ENCODE measurements at regions not wholly inside any gene's neighbourhood (a gene's known extent, or its start where the extent isn't known, plus 50 kb on each side); places are given as distances from the start of the nearest gene placed in this dataset.

GRCh38 chr13:111064661-111065060 is 50.4 kb upstream of the ARHGEF7 start:
- H3K4me3 ChIP-seq (ENCODE audit: low read depth in 1 of 3, low read length in 3 of 3): no peak overlapping the region
- H3K9me3 ChIP-seq (ENCODE audit: control insufficient read depth in 4 of 4, low read length in 3 of 4): no peaks in the 10 kb centered on the region
- peaks cover 2 to 6% (median 3%) of the 10 kb centered on the region in 4 donors for H3K4me1 ChIP-seq (ENCODE audit: control insufficient read depth in 4 of 4, insufficient read depth in 4 of 4, low read length in 3 of 4)
- TF ChIP-seq SP1 (IDR thresholded peaks at IDR 0.05): no peak
- TF ChIP-seq RXRA (IDR thresholded peaks at IDR 0.05): no peak
- TF ChIP-seq, protein P1, sequence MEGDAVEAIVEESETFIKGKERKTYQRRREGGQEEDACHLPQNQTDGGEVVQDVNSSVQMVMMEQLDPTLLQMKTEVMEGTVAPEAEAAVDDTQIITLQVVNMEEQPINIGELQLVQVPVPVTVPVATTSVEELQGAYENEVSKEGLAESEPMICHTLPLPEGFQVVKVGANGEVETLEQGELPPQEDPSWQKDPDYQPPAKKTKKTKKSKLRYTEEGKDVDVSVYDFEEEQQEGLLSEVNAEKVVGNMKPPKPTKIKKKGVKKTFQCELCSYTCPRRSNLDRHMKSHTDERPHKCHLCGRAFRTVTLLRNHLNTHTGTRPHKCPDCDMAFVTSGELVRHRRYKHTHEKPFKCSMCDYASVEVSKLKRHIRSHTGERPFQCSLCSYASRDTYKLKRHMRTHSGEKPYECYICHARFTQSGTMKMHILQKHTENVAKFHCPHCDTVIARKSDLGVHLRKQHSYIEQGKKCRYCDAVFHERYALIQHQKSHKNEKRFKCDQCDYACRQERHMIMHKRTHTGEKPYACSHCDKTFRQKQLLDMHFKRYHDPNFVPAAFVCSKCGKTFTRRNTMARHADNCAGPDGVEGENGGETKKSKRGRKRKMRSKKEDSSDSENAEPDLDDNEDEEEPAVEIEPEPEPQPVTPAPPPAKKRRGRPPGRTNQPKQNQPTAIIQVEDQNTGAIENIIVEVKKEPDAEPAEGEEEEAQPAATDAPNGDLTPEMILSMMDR (IDR thresholded peaks at IDR 0.05; ENCODE audit: low read depth, low read length, missing input control): no peak
- no peak for TF ChIP-seq TAF1 (conservative IDR thresholded peaks at IDR 0.05)
- no peak for TF ChIP-seq GABPA (IDR thresholded peaks at IDR 0.05 in 1 of 2, conservative IDR thresholded peaks at IDR 0.05 in 1 of 2)
- no peak for TF ChIP-seq NR2F2 (IDR thresholded peaks at IDR 0.05)
- TF ChIP-seq YY1 (IDR thresholded peaks at IDR 0.05): no peak
- TF ChIP-seq HNF4A (conservative IDR thresholded peaks at IDR 0.05): no peak
- TF ChIP-seq, protein P2, sequence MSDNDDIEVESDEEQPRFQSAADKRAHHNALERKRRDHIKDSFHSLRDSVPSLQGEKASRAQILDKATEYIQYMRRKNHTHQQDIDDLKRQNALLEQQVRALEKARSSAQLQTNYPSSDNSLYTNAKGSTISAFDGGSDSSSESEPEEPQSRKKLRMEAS (IDR thresholded peaks at IDR 0.05): no peak
- TF ChIP-seq FOXA1 (IDR thresholded peaks at IDR 0.05): no peak
- TF ChIP-seq, protein P3, sequence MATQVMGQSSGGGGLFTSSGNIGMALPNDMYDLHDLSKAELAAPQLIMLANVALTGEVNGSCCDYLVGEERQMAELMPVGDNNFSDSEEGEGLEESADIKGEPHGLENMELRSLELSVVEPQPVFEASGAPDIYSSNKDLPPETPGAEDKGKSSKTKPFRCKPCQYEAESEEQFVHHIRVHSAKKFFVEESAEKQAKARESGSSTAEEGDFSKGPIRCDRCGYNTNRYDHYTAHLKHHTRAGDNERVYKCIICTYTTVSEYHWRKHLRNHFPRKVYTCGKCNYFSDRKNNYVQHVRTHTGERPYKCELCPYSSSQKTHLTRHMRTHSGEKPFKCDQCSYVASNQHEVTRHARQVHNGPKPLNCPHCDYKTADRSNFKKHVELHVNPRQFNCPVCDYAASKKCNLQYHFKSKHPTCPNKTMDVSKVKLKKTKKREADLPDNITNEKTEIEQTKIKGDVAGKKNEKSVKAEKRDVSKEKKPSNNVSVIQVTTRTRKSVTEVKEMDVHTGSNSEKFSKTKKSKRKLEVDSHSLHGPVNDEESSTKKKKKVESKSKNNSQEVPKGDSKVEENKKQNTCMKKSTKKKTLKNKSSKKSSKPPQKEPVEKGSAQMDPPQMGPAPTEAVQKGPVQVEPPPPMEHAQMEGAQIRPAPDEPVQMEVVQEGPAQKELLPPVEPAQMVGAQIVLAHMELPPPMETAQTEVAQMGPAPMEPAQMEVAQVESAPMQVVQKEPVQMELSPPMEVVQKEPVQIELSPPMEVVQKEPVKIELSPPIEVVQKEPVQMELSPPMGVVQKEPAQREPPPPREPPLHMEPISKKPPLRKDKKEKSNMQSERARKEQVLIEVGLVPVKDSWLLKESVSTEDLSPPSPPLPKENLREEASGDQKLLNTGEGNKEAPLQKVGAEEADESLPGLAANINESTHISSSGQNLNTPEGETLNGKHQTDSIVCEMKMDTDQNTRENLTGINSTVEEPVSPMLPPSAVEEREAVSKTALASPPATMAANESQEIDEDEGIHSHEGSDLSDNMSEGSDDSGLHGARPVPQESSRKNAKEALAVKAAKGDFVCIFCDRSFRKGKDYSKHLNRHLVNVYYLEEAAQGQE (IDR thresholded peaks at IDR 0.05): no peak
- TF ChIP-seq HNF4G (IDR thresholded peaks at IDR 0.05): no peak
- no peak for TF ChIP-seq RAD21 (IDR thresholded peaks at IDR 0.05)
- no peak for TF ChIP-seq ZBTB33 (IDR thresholded peaks at IDR 0.05)
- H3K9ac ChIP-seq (ENCODE audit: low read depth in 1 of 2, low read length in 2 of 2): no peak overlapping the region
- 91% methylated on average over 3 of the region's 3 CpGs for WGBS
- no peaks in the 10 kb centered on the region for H3K27me3 ChIP-seq (ENCODE audit: control insufficient read depth in 4 of 4, insufficient read depth in 4 of 4, low read length in 3 of 4)
- H3K36me3 ChIP-seq (ENCODE audit: control insufficient read depth in 4 of 4, insufficient read depth in 3 of 4, low read depth in 1 of 4, low read length in 3 of 4): no peaks in the 10 kb centered on the region
- DNase-seq (ENCODE audit: low spot score): no peak
- no peak overlapping the region for H3K27ac ChIP-seq (ENCODE audit: low read depth in 1 of 2, low read length in 2 of 2)

DNA sequence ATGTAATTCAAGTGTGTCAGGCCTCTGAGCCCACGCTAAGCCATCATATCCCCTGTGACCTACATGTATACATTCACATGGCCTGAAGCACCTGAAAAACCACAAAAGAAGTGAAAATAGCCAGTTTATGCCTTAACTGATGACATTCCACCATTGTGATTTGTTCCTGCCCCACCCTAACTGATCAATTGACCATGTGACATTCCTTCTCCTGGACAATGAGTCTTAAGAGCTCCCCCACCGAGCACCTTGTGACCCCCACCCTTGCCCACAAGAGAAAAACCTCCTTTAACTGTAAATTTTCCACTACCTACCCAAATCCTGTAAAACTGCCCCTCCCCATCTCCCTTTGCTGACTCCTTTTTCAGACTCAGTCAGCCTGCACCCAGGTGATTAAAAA is 52.1 kb upstream of the ARHGEF7 start:
- Histone ChIP-seq H3K9me3 (ENCODE audit: control insufficient read depth in 4 of 4, low read length in 3 of 4) (no peaks in the 10 kb centered on the region), H3K4me1 (ENCODE audit: control insufficient read depth in 4 of 4, insufficient read depth in 4 of 4, low read length in 3 of 4) (peaks cover 0 to 4% (median 2%) of the 10 kb centered on the region in 4 donors), H3K4me3 (ENCODE audit: low read depth in 1 of 3, low read length in 3 of 3) (no peak overlapping the region), H3K27me3 (ENCODE audit: control insufficient read depth in 4 of 4, insufficient read depth in 4 of 4, low read length in 3 of 4) (no peaks in the 10 kb centered on the region), H3K36me3 (ENCODE audit: control insufficient read depth in 4 of 4, insufficient read depth in 3 of 4, low read depth in 1 of 4, low read length in 3 of 4) (no peaks in the 10 kb centered on the region), H3K27ac (ENCODE audit: low read depth in 1 of 2, low read length in 2 of 2) (no peak overlapping the region), H3K9ac (ENCODE audit: low read depth in 1 of 2, low read length in 2 of 2) (no peak overlapping the region)
- no peak for TF ChIP-seq ZBTB33 (IDR thresholded peaks at IDR 0.05)
- TF ChIP-seq JUND (IDR thresholded peaks at IDR 0.05): no peak
- no peak for TF ChIP-seq FOXA2 (IDR thresholded peaks at IDR 0.05)
- WGBS: 58% methylated on average over 2 of the region's 2 CpGs
- no peak for DNase-seq (ENCODE audit: low spot score)

Data from liver (tissue), 8 donors.